ENCODE measurements at regions not wholly inside any gene's neighbourhood (a gene's known extent, or its start where the extent isn't known, plus 50 kb on each side); places are given as distances from the start of the nearest gene placed in this dataset.

- DNase-seq (peak in 2 of 6 donors; percentile 46 to 51), FAIRE-seq (no peak), ATAC-seq (no peak)
- H3K4me1 ChIP-seq = no peaks in the 10 kb centered on the region
- intact Hi-C loops (cut with DNase I) = no loop called here
- H3K36me3 ChIP-seq = no peaks in the 10 kb centered on the region
- no peak overlapping the region for H3K4me3 ChIP-seq
- H3K27me3 ChIP-seq = peaks cover 0 to 7% (median 0%) of the 10 kb centered on the region in 4 donors
- no peaks in the 10 kb centered on the region for H3K9me3 ChIP-seq
- 87 to 89% methylated on average over 29 to 37 of the region's 37 CpGs for WGBS, 2 donors
- no peak overlapping the region for H3K27ac ChIP-seq
- no peak for TF ChIP-seq CTCF (IDR thresholded peaks at IDR 0.05)
Measured at GRCh38 chrX:117768861-117769604, 347.6 kb downstream of the KLHL13 start.

- H3K27ac ChIP-seq = no peak overlapping the region
- no peaks in the 10 kb centered on the region for H3K9me3 ChIP-seq
- intact Hi-C loops (cut with DNase I) = no loop called here
- H3K4me3 ChIP-seq = no peak overlapping the region
- no peaks in the 10 kb centered on the region for H3K36me3 ChIP-seq
- ATAC-seq (no peak), DNase-seq (no peak), FAIRE-seq (no peak)
- TF ChIP-seq CTCF (IDR thresholded peaks at IDR 0.05) = no peak
- no peaks in the 10 kb centered on the region for H3K4me1 ChIP-seq
- 47 to 78% methylated on average over 1 of the region's 1 CpG for WGBS, 2 donors
- no peaks in the 10 kb centered on the region for H3K27me3 ChIP-seq
Measured at GRCh38 chrX:117765211-117765610, 351.4 kb downstream of the KLHL13 start.

DNA sequence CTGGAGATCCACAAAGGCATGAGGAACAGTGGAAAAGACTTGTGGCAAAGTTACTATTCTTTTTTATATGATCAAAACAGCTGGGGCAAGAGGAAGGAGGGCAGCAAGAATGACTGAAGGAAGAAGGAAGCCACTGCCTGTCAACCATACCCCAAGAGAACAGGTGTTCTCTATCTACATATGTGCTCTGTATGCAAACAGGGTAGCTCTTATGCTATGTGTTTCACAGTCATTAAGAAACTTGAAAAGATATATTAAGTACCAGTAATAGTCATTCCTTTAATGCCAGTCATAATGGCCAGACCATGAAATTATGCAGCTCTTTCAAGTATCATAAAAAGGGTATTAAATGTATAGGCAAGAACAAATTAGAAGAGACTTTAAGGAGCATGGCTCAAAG lies 363.9 kb downstream of the KLHL13 start:
- no peak for TF ChIP-seq CTCF (IDR thresholded peaks at IDR 0.05)
- no peaks in the 10 kb centered on the region for H3K36me3 ChIP-seq
- H3K4me1 ChIP-seq = no peaks in the 10 kb centered on the region
- no peaks in the 10 kb centered on the region for H3K27me3 ChIP-seq
- H3K9me3 ChIP-seq = no peaks in the 10 kb centered on the region
- DNase-seq (no peak), FAIRE-seq (no peak), ATAC-seq (no peak)
- intact Hi-C loops (cut with DNase I) = no loop called here
- no peak overlapping the region for H3K4me3 ChIP-seq
- H3K27ac ChIP-seq = no peak overlapping the region

GRCh38 chrX:117751155-117751554 lies 365.5 kb downstream of the KLHL13 start:
- DNase-seq (no peak), ATAC-seq (no peak), FAIRE-seq (no peak)
- WGBS, 2 donors = 32 to 48% methylated on average over 2 of the region's 2 CpGs
- H3K36me3 ChIP-seq = no peaks in the 10 kb centered on the region
- no peaks in the 10 kb centered on the region for H3K4me1 ChIP-seq
- H3K4me3 ChIP-seq = no peak overlapping the region
- H3K9me3 ChIP-seq = no peaks in the 10 kb centered on the region
- H3K27ac ChIP-seq = no peak overlapping the region
- no peak for TF ChIP-seq CTCF (IDR thresholded peaks at IDR 0.05)
- intact Hi-C loops (cut with DNase I) = no loop called here
- no peaks in the 10 kb centered on the region for H3K27me3 ChIP-seq

GRCh38 chrX:117744958-117745357 lies 371.7 kb downstream of the KLHL13 start:
- H3K4me3 ChIP-seq = no peak overlapping the region
- no peak for ATAC-seq
- no peak for TF ChIP-seq CTCF (IDR thresholded peaks at IDR 0.05)
- no peaks in the 10 kb centered on the region for H3K9me3 ChIP-seq
- H3K36me3 ChIP-seq = no peaks in the 10 kb centered on the region
- peaks cover 0 to 6% (median 0%) of the 10 kb centered on the region in 4 donors for H3K27me3 ChIP-seq
- no peak overlapping the region for H3K27ac ChIP-seq
- FAIRE-seq = no peak
- no peak for DNase-seq
- intact Hi-C loops (cut with DNase I) = no loop called here
- no peaks in the 10 kb centered on the region for H3K4me1 ChIP-seq

Measured in pancreas (tissue), 10 donors.